GM12878 (cell line): ENCODE measurements at regions not wholly inside any gene's neighbourhood (a gene's known extent, or its start where the extent isn't known, plus 50 kb on each side); places are given as distances from the start of the nearest gene placed in this dataset.

Experiments
- ATAC-seq: fragments of 200-7000 bp; cut with Tn5 transposase; 3 replicates; pipeline ENCODE4 v1.9.1; 2020; ENCODE audit warnings: mild to moderate bottlenecking, moderate library complexity
- BruUV-seq: library from RNA; stranded (reverse); fragments of 400-500 nt; replicated peaks from 2 replicates; lab custom pipeline; 2021; lab: Mats Ljungman, UMichigan
- CTCF ChIA-PET: fragments of 300-600 bp; sonication (Branson Sonifier 250); formaldehyde crosslinking; extraction: SDS; loops from one replicate; lab custom pipeline; 2021; ENCODE audit warnings: inconsistent platforms; lab: Yijun Ruan, JAX
- POLR2A ChIA-PET: fragments of 350-600 bp; formaldehyde crosslinking; extraction: SDS; loops from one replicate; lab custom pipeline; 2021; ENCODE audit warnings: inconsistent platforms; lab: Charles Lee
- RAD21 ChIA-PET: fragments of 300-600 bp; sonication (Branson Sonifier 250); formaldehyde crosslinking; loops from one replicate; lab custom pipeline; 2023; ENCODE audit warnings: antibody characterized with exemption; ENCODE audit not compliant: unreplicated experiment; lab: Charles Lee
- SMC1A ChIA-PET: fragments of 300-600 bp; sonication (Branson Sonifier 250); formaldehyde crosslinking; loops from one replicate; lab custom pipeline; 2023; ENCODE audit not compliant: unreplicated experiment, uncharacterized antibody; lab: Charles Lee
- DNase-seq: peaks from one replicate; pipeline ENCODE4 v3.0.0-alpha.2; 2011; ENCODE audit warnings: low read depth, low spot score
- FAIRE-seq: peaks from 3 replicates; lab custom pipeline; 2011; peaks lifted over from hg19 to GRCh38; lab: Jason Lieb, UNC
- H2AFZ ChIP-seq: 2 replicates; pipeline ENCODE4 v1.6.0; 2011; ENCODE audit warnings: low read depth, low read length, control low read depth; ENCODE audit not compliant: control insufficient read depth
- H3K27ac ChIP-seq: 2 replicates; pipeline ENCODE4 v1.5.1; 2011; ENCODE audit warnings: control low read depth; ENCODE audit not compliant: control insufficient read depth, insufficient read depth
- H3K27me3 ChIP-seq, 2 experiments: replicated peaks in 1 of 2; 2 replicates each; pipeline versions ENCODE4 v1.6.0 to v1.6.1; 2011; ENCODE audit warnings: low read length in 1 of 2; ENCODE audit not compliant: control insufficient read depth in 2 of 2, insufficient read depth in 2 of 2
- H3K36me3 ChIP-seq, 2 experiments: 2 replicates each; pipeline ENCODE4 v1.5.1; 2011; ENCODE audit warnings: low read length in 1 of 2; ENCODE audit not compliant: control insufficient read depth in 2 of 2, insufficient read depth in 2 of 2
- H3K4me1 ChIP-seq: 2 replicates; pipeline ENCODE4 v1.6.1; 2011; ENCODE audit warnings: mild to moderate bottlenecking, low read length, moderate library complexity, mixed read lengths; ENCODE audit not compliant: control insufficient read depth, insufficient read depth
- H3K4me2 ChIP-seq: 2 replicates; pipeline ENCODE4 v1.6.0; 2011; ENCODE audit warnings: control low read depth; ENCODE audit not compliant: control insufficient read depth, insufficient read depth
- H3K4me3 ChIP-seq: fragments of 200-600 bp; sonication (generic); 2 replicates; pipeline ENCODE4 v1.5.1; 2016
- H3K79me2 ChIP-seq: 2 replicates; pipeline ENCODE4 v1.6.0; 2011; ENCODE audit warnings: low read length; ENCODE audit not compliant: control insufficient read depth, insufficient read depth
- H3K9ac ChIP-seq: 2 replicates; pipeline ENCODE4 v1.8.0; 2011; ENCODE audit warnings: low read length, control low read depth, mixed read lengths; ENCODE audit not compliant: control insufficient read depth, insufficient read depth
- H3K9me3 ChIP-seq: replicated peaks from 3 replicates; pipeline ENCODE4 v1.5.1; 2011; ENCODE audit warnings: mild to moderate bottlenecking, low read length; ENCODE audit not compliant: control insufficient read depth, insufficient read depth
- H4K20me1 ChIP-seq: 2 replicates; pipeline ENCODE4 v1.6.0; 2011; ENCODE audit not compliant: control insufficient read depth, insufficient read depth
- BMI1 ChIP-seq: fragments of 450-650 bp; IDR thresholded peaks from 2 replicates; pipeline ENCODE4 v1.6.1; 2016; ENCODE audit warnings: mild to moderate bottlenecking, moderate library complexity, borderline replicate concordance
- E2F8 ChIP-seq: fragments of 450-650 bp; IDR thresholded peaks from 2 replicates; pipeline ENCODE4 v1.6.1; 2018; ENCODE audit warnings: mild to moderate bottlenecking, low read depth, moderate library complexity; ENCODE audit not compliant: partially characterized antibody
- HSF1 ChIP-seq: fragments of 150-350 bp; IDR thresholded peaks from 2 replicates; pipeline ENCODE4 v1.6.1; 2014; ENCODE audit warnings: mild to moderate bottlenecking, low read depth, low read length
- NBN ChIP-seq: fragments of 450-650 bp; IDR thresholded peaks from 2 replicates; pipeline ENCODE4 v1.6.1; 2016
- SMARCA5 ChIP-seq: fragments of 450-650 bp; IDR thresholded peaks from 2 replicates; pipeline ENCODE4 v1.6.1; 2017; ENCODE audit warnings: mild to moderate bottlenecking
- STAT3 ChIP-seq: IDR thresholded peaks from 2 replicates; pipeline ENCODE4 v1.6.1; 2011; ENCODE audit warnings: low read depth, low read length, improper control_type of control experiment
- WGBS: methylation state at CpG from one replicate; pipeline ENCODE4 v1.1.6; 2016; ENCODE audit warnings: low lambda C conversion rate; ENCODE audit not compliant: insufficient replicate concordance, insufficient coverage; ENCODE audit errors: missing lambda C conversion rate; 5-methylcytosine and 5-hydroxymethylcytosine counted together
- in situ Hi-C: fragments of 300-500 bp; cut with MboI; formaldehyde crosslinking; loops from 9 replicates; pipeline ENCODE4 v1.14.3; 2018; ENCODE audit warnings: mixed read lengths
- intact Hi-C: fragments of 100-400 bp; cut with micrococcal nuclease; formaldehyde crosslinking; loops from one replicate; pipeline ENCODE4 v1.14.2; 2022; ENCODE audit not compliant: unreplicated experiment
- TF ChIP-seq, protein P1 (sequence below): fragments of 150-350 bp; IDR thresholded peaks from 2 replicates; pipeline ENCODE4 v1.6.1; 2016; ENCODE audit warnings: low read depth, low read length
- TF ChIP-seq, protein P2 (sequence below): IDR thresholded peaks from 2 replicates; pipeline ENCODE4 v1.6.1; 2012; ENCODE audit warnings: low read depth, low read length, improper control_type of control experiment
- TF ChIP-seq, protein P3 (sequence below): fragments of 450-650 bp; formaldehyde crosslinking; IDR thresholded peaks from 2 replicates; pipeline ENCODE4 v1.5.0; 2022; ENCODE audit warnings: mild to moderate bottlenecking, missing genetic modification characterization

- TF ChIP-seq, protein P1, sequence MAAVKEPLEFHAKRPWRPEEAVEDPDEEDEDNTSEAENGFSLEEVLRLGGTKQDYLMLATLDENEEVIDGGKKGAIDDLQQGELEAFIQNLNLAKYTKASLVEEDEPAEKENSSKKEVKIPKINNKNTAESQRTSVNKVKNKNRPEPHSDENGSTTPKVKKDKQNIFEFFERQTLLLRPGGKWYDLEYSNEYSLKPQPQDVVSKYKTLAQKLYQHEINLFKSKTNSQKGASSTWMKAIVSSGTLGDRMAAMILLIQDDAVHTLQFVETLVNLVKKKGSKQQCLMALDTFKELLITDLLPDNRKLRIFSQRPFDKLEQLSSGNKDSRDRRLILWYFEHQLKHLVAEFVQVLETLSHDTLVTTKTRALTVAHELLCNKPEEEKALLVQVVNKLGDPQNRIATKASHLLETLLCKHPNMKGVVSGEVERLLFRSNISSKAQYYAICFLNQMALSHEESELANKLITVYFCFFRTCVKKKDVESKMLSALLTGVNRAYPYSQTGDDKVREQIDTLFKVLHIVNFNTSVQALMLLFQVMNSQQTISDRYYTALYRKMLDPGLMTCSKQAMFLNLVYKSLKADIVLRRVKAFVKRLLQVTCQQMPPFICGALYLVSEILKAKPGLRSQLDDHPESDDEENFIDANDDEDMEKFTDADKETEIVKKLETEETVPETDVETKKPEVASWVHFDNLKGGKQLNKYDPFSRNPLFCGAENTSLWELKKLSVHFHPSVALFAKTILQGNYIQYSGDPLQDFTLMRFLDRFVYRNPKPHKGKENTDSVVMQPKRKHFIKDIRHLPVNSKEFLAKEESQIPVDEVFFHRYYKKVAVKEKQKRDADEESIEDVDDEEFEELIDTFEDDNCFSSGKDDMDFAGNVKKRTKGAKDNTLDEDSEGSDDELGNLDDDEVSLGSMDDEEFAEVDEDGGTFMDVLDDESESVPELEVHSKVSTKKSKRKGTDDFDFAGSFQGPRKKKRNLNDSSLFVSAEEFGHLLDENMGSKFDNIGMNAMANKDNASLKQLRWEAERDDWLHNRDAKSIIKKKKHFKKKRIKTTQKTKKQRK, result no peak
- TF ChIP-seq NBN, result no peak
- TF ChIP-seq HSF1, result no peak
- TF ChIP-seq E2F8, result no peak
Measured at GRCh38 chr7:10192074-10192473, 781.6 kb upstream of the PHF14 start (continued).

DNA sequence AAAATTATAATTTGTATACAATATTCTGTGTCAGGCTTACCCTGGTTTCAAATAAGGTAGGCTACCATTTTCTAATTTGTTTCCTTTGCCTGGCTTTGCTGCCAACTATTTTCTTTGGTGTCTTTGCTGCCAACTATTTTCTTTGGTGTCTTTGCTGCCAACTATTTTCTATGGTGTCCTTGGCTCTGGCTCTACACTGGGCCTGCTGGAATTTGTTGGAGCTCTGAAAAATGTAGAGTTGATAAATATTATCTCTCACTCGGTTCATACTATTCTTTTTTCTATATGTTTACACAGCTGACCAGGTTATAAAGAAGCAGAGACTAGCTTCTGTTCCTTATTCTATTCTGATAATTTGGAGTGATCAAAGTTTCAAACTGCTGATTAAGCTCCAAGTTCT, 768.0 kb upstream of the PHF14 start:
- BruUV-seq, result no TSS peak
- TF ChIP-seq, protein P2, sequence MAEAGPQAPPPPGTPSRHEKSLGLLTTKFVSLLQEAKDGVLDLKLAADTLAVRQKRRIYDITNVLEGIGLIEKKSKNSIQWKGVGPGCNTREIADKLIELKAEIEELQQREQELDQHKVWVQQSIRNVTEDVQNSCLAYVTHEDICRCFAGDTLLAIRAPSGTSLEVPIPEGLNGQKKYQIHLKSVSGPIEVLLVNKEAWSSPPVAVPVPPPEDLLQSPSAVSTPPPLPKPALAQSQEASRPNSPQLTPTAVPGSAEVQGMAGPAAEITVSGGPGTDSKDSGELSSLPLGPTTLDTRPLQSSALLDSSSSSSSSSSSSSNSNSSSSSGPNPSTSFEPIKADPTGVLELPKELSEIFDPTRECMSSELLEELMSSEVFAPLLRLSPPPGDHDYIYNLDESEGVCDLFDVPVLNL, result no peak
- TF ChIP-seq STAT3 (no peak), HSF1 (no peak), SMARCA5 (no peak), BMI1 (no peak)
- TF ChIP-seq, protein P3, sequence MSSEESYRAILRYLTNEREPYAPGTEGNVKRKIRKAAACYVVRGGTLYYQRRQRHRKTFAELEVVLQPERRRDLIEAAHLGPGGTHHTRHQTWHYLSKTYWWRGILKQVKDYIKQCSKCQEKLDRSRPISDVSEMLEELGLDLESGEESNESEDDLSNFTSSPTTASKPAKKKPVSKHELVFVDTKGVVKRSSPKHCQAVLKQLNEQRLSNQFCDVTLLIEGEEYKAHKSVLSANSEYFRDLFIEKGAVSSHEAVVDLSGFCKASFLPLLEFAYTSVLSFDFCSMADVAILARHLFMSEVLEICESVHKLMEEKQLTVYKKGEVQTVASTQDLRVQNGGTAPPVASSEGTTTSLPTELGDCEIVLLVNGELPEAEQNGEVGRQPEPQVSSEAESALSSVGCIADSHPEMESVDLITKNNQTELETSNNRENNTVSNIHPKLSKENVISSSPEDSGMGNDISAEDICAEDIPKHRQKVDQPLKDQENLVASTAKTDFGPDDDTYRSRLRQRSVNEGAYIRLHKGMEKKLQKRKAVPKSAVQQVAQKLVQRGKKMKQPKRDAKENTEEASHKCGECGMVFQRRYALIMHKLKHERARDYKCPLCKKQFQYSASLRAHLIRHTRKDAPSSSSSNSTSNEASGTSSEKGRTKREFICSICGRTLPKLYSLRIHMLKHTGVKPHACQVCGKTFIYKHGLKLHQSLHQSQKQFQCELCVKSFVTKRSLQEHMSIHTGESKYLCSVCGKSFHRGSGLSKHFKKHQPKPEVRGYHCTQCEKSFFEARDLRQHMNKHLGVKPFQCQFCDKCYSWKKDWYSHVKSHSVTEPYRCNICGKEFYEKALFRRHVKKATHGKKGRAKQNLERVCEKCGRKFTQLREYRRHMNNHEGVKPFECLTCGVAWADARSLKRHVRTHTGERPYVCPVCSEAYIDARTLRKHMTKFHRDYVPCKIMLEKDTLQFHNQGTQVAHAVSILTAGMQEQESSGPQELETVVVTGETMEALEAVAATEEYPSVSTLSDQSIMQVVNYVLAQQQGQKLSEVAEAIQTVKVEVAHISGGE (CRISPR knock-in tag), result no peak

More for the DNA sequence above, 768.0 kb upstream of the PHF14 start:
- DNase-seq (no peak), ATAC-seq (no peak), FAIRE-seq (no peak)
- H3K4me2 ChIP-seq, result no peak overlapping the region
- no peak overlapping the region for H2AFZ ChIP-seq
- H3K27ac ChIP-seq, result no peak overlapping the region
- intact Hi-C loops (no loop called here), in situ Hi-C loops (no loop called here)
- ChIA-PET POLR2A (no interaction called here), CTCF (interaction anchor here (0.8 kb wide), 1 partner anchor 22 kb away, joined by 3 read pairs; no protein-coding TSS in a partner anchor), RAD21 (no interaction called here), SMC1A (no interaction called here)
- H3K27me3 ChIP-seq, result no peaks in the 10 kb centered on the region
- H3K79me2 ChIP-seq, result no peaks in the 10 kb centered on the region
- 0% methylated on average over 1 of the region's 1 CpG for WGBS
- H3K9ac ChIP-seq, result no peak overlapping the region
- H4K20me1 ChIP-seq, result no peaks in the 10 kb centered on the region
- no peaks in the 10 kb centered on the region for H3K4me1 ChIP-seq
- H3K36me3 ChIP-seq, result no peaks in the 10 kb centered on the region
- H3K4me3 ChIP-seq, result no peak overlapping the region
- H3K9me3 ChIP-seq, result no peaks in the 10 kb centered on the region
